Activated CD4-positive, alpha-beta T cell treated with anti-CD3 and anti-CD28 coated beads, Interleukin-2, amount 10 ng/mL, durations not matched to agents 7 days and 5 days (primary cell): ENCODE measurements at regions not wholly inside any gene's neighbourhood (a gene's known extent, or its start where the extent isn't known, plus 50 kb on each side); places are given as distances from the start of the nearest gene placed in this dataset.
"Not testable (repeated sequence)": the region's sequence is repeated elsewhere in the genome, so short reads cannot be mapped to it uniquely, and the experiment has no call there.

Source experiments
- CTCF ChIA-PET: fragments of 350-600 bp; sonication (Branson Sonifier 250); formaldehyde crosslinking; loops from one replicate; lab custom pipeline; 2021; ENCODE audit warnings: antibody characterized with exemption; lab: Charles Lee
- POLR2A ChIA-PET: fragments of 350-600 bp; sonication (Branson Sonifier 250); formaldehyde crosslinking; loops from one replicate; lab custom pipeline; 2021; ENCODE audit warnings: antibody characterized with exemption; lab: Charles Lee
- DNase-seq: peaks from one replicate; pipeline ENCODE4 v3.0.0-alpha.2; 2020
- H3K27ac Mint-ChIP-seq: one replicate; pipeline ENCODE4 v1.8.0; 2021; ENCODE audit warnings: mild to moderate bottlenecking, moderate library complexity, mixed read lengths
- H3K27me3 Mint-ChIP-seq: one replicate; pipeline ENCODE4 v1.8.0; 2021; ENCODE audit warnings: mixed read lengths
- H3K36me3 Mint-ChIP-seq: one replicate; pipeline ENCODE4 v1.8.0; 2021; ENCODE audit warnings: low read depth, mixed read lengths
- H3K4me1 Mint-ChIP-seq: one replicate; pipeline ENCODE4 v1.8.0; 2021; ENCODE audit warnings: mixed read lengths
- H3K4me3 Mint-ChIP-seq: one replicate; pipeline ENCODE4 v1.8.0; 2021; ENCODE audit warnings: mild to moderate bottlenecking, moderate library complexity, mixed read lengths
- H3K9me3 Mint-ChIP-seq: one replicate; pipeline ENCODE4 v1.8.0; 2021; ENCODE audit warnings: mixed read lengths

DNA sequence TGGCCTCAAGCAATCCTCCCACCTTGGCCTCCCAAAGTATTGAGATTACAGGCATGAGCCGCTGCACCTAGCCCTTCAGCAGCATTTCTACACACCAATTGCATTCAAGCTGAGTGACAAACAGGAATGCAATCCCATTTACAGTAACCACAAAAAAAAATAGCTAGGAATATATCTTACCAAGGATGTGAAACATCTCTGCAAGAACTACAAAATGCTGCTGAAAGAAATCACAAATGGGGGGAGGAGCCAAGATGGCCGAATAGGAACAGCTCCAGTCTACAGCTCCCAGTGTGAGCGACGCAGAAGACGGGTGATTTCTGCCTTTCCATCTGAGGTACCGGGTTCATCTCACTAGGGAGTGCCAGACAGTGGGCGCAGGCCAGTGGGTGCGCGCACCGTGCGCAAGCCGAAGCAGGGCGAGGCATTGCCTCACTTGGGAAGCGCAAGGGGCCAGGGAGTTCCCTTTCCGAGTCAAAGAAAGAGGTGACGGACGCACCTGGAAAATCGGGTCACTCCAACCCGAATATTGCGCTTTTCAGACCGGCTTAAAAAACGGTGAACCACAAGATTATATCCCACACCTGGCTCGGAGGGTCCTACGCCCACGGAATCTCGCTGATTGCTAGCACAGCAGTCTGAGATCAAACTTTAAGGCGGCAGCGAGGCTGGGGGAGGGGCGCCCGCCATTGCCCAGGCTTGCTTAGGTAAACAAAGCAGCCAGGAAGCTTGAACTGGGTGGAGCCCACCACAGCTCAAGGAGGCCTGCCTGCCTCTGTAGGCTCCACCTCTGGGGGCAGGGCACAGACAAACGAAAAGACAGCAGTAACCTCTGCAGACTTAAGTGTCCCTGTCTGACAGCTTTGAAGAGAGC lies 116.1 kb upstream of the GRB10 start:
- H3K9me3 Mint-ChIP-seq, H3K4me1 Mint-ChIP-seq, CTCF ChIA-PET, POLR2A ChIA-PET, H3K36me3 Mint-ChIP-seq, H3K4me3 Mint-ChIP-seq, DNase-seq, H3K27ac Mint-ChIP-seq: not testable (repeated sequence)
- H3K27me3 Mint-ChIP-seq: peaks cover 21% of the 10 kb centered on the region

DNA sequence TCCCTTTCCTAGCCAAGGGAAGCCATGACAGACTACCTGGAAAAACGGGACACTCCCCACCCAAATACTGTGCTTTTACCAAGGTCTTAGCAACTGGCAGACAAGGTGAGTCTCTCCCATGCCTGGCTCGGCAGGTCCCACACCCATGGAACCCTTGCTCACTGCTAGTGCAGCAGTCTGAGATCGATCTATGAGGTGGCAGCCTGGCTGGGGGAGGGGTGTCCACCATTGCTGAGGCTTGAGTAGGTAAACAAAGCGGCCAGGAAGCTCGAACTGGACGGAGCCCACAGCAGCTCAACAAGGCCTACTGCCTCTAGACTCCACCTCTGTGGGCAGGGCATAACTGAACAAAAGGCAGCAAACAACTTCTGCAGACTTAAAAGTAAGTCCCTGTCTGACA lies 104.4 kb upstream of the GRB10 start:
- H3K27ac Mint-ChIP-seq, H3K9me3 Mint-ChIP-seq, CTCF ChIA-PET, POLR2A ChIA-PET, H3K4me3 Mint-ChIP-seq, H3K4me1 Mint-ChIP-seq, DNase-seq, H3K36me3 Mint-ChIP-seq: not testable (repeated sequence)
- peaks cover 24% of the 10 kb centered on the region for H3K27me3 Mint-ChIP-seq

DNA sequence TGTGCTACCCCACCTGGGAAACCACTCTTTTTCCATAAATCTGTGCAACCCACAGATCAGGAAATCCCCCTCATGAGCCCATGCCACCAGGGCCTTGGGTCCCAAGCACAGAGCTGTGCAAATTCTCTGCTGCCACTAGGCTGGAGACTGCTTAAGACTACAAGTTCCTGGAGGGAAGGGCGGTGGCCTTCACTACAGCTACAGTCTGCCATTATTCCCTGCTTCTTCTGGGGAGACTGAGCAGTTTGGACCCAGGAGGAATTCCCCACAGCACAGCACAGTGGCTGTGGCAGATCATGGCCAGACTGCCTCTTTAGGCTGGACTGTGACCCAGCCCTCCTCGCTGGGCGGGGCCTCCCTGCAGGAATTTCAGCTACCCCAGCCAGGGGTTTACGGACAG lies 89.7 kb upstream of the GRB10 start:
- Mint-ChIP-seq H3K9me3 (no peaks in the 10 kb centered on the region), H3K27me3 (peaks cover 25% of the 10 kb centered on the region), H3K4me1 (no peaks in the 10 kb centered on the region), H3K36me3 (no peaks in the 10 kb centered on the region), H3K4me3 (no peak overlapping the region), H3K27ac (no peak overlapping the region)
- CTCF ChIA-PET: no interaction called here
- POLR2A ChIA-PET: no interaction called here
- no peak for DNase-seq

DNA sequence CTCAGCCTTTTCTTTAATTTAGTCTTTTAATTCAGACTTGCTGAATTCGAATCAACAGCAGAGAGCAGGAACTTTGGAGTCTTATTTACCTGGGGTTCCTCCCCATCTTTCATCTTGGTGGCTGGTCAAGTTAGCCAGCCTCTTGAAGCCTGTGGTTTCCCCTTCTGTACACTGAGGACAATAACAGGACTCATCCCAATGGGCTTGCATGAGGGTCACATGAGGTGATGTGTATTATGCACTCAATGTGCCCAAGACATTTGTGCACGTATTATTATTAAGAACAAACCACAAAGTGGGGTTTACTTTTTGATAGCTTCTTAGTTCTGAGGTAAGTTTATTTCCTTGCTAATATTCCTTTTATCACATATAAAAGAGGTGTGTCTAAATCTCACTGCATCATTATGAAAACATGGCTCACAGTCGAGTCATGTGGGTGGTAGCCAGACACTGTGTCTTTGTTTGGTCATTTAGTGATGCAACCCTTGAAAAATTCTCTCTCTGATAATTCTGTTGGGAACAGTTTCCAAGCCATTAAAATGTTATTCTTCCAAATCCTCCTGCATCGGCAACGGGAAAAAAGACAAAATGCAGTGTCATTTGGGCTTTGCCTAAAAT lies 86.5 kb upstream of the GRB10 start:
- POLR2A ChIA-PET: no interaction called here
- Mint-ChIP-seq H3K4me3 (no peak overlapping the region), H3K4me1 (no peaks in the 10 kb centered on the region), H3K9me3 (no peaks in the 10 kb centered on the region), H3K27ac (no peak overlapping the region), H3K27me3 (peaks cover 10% of the 10 kb centered on the region), H3K36me3 (no peaks in the 10 kb centered on the region)
- CTCF ChIA-PET: no interaction called here
- DNase-seq: no peak

DNA sequence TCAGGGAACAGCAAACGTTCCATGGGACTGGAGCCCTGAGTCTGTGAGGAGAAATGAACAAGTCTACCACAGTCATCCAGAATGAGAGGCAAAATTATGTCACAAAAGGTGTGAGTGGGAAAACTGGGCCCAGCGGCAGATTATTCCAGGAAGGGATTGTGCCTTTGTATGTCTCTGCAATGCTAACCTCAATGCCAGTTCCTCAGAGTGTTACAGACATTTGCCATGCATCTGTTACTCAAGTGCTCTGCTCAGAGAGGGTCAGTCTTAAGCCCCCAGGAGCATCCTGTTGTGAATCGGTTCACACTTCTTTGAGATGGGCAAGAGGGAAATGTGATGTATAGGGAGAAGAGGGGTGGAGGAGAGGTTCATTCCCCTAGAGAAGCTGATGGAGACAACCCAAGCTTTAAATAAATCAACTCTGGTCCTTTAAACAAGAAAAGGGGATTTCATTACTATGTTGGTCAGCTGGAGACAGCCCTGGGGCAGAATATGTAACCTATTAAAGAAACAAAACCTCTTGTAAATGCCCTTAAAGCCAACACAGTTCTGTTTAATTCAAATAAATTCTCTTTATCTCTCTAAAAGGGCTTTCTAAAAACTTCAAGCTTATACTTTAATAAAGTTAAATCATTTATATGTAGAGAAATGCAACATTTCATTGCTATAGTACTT lies 85.9 kb upstream of the GRB10 start:
- no peak overlapping the region for H3K27ac Mint-ChIP-seq

DNA sequence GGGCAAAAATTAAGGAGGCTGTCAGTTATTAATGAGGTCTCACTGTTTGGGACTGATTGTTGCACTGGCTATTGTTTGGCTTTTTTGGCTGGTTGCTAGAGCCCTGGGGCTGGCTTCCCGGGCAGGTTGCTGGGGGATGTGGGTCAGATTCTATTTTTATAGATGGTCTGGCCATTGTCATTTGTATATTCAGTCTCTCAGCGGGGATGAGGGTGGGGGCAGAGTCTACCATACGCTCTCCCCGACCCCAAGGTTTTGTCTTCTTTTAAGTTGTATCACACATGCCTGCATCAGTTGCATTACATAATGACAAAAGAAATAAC lies 84.3 kb upstream of the GRB10 start:
- no peak overlapping the region for H3K4me3 Mint-ChIP-seq
- CTCF ChIA-PET: no interaction called here
- peaks cover 2% of the 10 kb centered on the region for H3K4me1 Mint-ChIP-seq
- no peak overlapping the region for H3K27ac Mint-ChIP-seq
- no peak for DNase-seq
- no peaks in the 10 kb centered on the region for H3K27me3 Mint-ChIP-seq
- no peaks in the 10 kb centered on the region for H3K36me3 Mint-ChIP-seq
- POLR2A ChIA-PET: no interaction called here
- H3K9me3 Mint-ChIP-seq: no peaks in the 10 kb centered on the region

More for the DNA sequence above, 85.9 kb upstream of the GRB10 start:
- no peak for DNase-seq
- POLR2A ChIA-PET: no interaction called here
- Mint-ChIP-seq H3K4me1 (no peaks in the 10 kb centered on the region), H3K9me3 (no peaks in the 10 kb centered on the region), H3K27me3 (peaks cover 5% of the 10 kb centered on the region), H3K36me3 (no peaks in the 10 kb centered on the region), H3K4me3 (no peak overlapping the region)
- CTCF ChIA-PET: no interaction called here

DNA sequence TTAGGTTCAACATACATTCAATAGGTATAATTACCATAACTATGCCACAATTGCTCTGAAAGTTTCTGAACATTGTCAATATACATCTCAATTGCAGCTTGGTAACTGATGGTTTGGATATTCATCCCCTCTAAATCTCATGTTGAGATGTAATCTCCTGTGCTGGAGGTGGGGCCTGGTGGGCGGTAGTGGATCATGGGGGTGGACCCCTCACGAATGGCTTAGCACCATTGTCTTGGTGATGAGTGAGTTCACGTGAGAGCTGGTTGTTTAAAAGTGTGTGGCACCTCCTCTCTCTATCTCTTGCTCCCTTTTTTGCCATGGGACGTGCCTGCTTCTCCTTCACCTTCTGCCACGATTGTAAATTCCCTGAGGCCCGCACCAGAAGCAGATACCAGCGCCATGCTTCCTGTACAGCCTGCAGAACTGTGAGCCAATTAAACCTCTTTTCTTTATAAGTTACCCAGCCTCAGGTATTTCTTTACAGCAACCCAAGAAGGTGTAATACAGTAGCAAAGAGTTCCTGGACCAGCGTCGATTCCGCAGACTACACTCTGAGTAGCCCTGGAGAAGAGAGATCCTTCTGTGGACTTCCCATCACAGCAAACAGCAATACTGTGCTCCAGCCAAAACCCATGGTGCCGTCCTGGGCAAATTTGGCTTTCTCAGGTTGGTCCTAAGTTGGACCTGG lies 83.8 kb upstream of the GRB10 start:
- Mint-ChIP-seq H3K27ac (no peak overlapping the region), H3K4me1 (peaks cover 2% of the 10 kb centered on the region), H3K36me3 (no peaks in the 10 kb centered on the region), H3K27me3 (no peaks in the 10 kb centered on the region), H3K9me3 (no peaks in the 10 kb centered on the region), H3K4me3 (no peak overlapping the region)
- POLR2A ChIA-PET: no interaction called here
- DNase-seq: no peak
- CTCF ChIA-PET: no interaction called here

DNA sequence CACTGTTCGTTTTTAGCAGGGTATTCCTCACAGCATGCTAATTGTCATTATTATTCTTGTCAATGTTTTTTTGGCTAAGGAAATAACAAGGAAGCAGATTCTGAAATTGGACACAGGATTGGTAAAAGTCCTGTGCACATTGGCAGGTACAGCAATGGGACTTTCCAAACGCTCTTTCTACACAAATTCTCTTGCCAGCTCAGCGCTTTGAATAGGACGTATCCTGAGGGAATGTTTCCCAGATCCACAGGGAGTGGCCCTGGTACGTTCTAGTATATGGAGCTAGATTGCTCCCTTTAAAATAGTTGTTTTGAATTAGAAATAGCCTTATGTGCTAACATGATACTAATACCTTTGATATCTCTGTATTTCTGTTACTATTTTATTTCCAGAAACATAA lies 82.8 kb upstream of the GRB10 start:
- ChIA-PET POLR2A (no interaction called here), CTCF (interaction anchor here (1.1 kb wide), 1 partner anchor 9 kb away, joined by 4 read pairs; no protein-coding TSS in a partner anchor)
- no peaks in the 10 kb centered on the region for H3K9me3 Mint-ChIP-seq
- H3K27ac Mint-ChIP-seq: no peak overlapping the region
- no peak overlapping the region for H3K4me3 Mint-ChIP-seq
- no peak for DNase-seq
- no peaks in the 10 kb centered on the region for H3K36me3 Mint-ChIP-seq
- no peaks in the 10 kb centered on the region for H3K27me3 Mint-ChIP-seq
- peaks cover 2% of the 10 kb centered on the region for H3K4me1 Mint-ChIP-seq

DNA sequence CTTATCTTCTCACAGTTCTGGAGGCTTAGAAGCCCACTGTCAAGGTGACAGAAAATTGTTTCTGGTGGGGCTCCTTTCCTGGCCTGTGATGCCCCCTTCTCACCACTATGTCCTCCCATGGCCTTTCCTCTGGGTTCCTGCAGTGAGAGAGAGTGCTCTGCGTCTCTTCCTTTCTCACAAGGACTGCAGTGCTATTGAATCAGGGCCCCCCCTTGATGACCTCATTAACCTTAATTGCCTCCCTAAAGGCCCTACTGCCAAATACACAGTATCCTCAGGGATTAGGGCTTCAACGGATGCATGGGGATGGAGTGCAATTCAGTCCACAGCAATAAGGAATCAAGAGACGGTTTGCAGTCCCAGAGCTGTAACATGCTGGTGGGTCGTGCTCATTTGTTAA lies 82.0 kb upstream of the GRB10 start:
- ChIA-PET CTCF (interaction anchor here (1.1 kb wide), 1 partner anchor 10 kb away, joined by 4 read pairs; no protein-coding TSS in a partner anchor), POLR2A (no interaction called here)
- Mint-ChIP-seq H3K27me3 (no peaks in the 10 kb centered on the region), H3K36me3 (no peaks in the 10 kb centered on the region), H3K4me1 (peaks cover 2% of the 10 kb centered on the region), H3K4me3 (no peak overlapping the region), H3K9me3 (no peaks in the 10 kb centered on the region), H3K27ac (no peak overlapping the region)
- no peak for DNase-seq

DNA sequence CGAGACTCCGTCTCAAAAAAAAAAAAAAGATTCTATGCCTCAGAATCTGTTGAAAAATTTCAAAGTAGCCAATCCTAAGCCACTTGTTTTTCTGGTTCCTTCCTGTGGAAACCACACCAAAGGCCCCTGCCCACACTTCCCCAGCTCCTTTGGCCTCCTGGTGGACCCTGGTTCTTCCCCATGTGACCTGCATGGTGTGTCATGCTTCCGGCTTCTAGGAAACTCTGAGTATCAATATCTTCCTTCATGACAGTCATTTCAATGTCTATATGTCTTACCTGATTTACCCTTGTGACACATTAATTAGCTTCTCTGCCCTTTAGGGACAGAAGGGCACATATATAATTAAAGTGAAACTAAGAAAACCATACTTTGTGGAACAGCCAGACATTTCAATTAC lies 80.4 kb upstream of the GRB10 start:
- no peak overlapping the region for H3K4me3 Mint-ChIP-seq
- H3K4me1 Mint-ChIP-seq: peaks cover 2% of the 10 kb centered on the region
- H3K27me3 Mint-ChIP-seq: no peaks in the 10 kb centered on the region
- ChIA-PET CTCF (interaction anchor here (0.7 kb wide), 1 partner anchor 201 kb away, joined by 4 read pairs; no protein-coding TSS in a partner anchor), POLR2A (no interaction called here)
- DNase-seq: no peak
- H3K9me3 Mint-ChIP-seq: no peaks in the 10 kb centered on the region
- no peaks in the 10 kb centered on the region for H3K36me3 Mint-ChIP-seq
- H3K27ac Mint-ChIP-seq: no peak overlapping the region

DNA sequence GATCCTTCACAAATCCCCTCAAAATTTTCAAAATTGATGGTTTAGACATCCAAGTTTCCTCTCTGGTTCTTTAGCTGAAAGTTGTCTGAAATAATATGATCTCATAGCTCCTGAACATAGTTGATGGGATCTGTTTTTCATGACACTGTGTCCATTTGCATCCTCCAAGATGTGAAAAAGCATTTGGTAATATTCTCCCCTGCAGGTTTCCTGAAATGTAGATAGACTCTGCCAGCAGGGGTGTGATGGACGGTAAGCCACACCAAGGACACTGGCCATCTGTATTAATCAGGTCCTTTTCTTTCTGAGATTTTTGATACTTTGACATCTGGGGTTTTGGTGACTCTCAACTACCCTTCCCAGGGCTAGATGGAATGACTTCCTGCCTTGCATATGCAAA lies 79.6 kb upstream of the GRB10 start:
- Mint-ChIP-seq H3K36me3 (no peaks in the 10 kb centered on the region), H3K27ac (no peak overlapping the region), H3K9me3 (no peaks in the 10 kb centered on the region), H3K4me3 (no peak overlapping the region), H3K4me1 (peaks cover 2% of the 10 kb centered on the region), H3K27me3 (no peaks in the 10 kb centered on the region)
- no peak for DNase-seq
- ChIA-PET CTCF (interaction anchor here (0.7 kb wide), 1 partner anchor 9 kb away, joined by 3 read pairs; no protein-coding TSS in a partner anchor), POLR2A (no interaction called here)

DNA sequence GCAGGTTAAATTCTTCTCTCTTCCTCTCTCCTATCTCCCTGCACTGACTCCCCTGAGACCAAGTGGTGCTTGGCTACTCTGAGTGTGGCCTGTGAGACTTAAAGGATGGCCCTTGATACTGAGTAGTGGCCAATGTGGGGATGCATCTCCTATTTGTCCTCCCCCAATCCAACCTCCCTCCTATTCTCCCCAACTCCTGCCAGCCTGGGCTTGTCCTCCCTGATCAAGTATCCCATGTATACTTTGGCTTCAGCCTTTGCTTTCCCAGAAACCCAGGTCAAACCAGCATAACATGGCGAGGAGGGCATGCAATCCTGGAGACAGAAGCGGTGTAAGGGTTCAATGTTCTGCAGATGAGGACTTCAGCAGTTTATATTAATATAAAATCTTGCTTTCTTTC lies 77.9 kb upstream of the GRB10 start:
- no peaks in the 10 kb centered on the region for H3K27me3 Mint-ChIP-seq
- ChIA-PET CTCF (no interaction called here), POLR2A (no interaction called here)
- DNase-seq: no peak
- H3K36me3 Mint-ChIP-seq: no peaks in the 10 kb centered on the region
- no peak overlapping the region for H3K4me3 Mint-ChIP-seq
- H3K27ac Mint-ChIP-seq: no peak overlapping the region
- peaks cover 2% of the 10 kb centered on the region for H3K4me1 Mint-ChIP-seq
- H3K9me3 Mint-ChIP-seq: no peaks in the 10 kb centered on the region

DNA sequence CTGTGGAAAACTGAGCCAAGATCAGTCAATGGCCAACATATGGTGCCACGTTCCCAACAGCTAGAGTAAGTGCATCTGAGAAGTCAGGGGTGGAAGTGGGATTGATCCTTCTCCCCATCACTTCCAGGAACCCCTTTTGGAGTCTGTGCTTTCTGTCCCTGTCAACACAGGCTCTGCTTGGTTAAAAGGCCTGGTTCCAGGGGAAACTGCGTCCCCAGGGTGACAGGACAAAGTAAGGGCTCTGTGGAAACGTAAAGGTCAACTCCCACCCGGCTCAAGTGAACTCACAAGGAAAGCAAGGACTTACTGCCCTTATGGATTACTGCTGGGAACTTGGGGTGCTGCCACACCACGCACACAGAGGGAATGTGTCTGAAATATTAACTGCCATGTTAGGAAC lies 77.5 kb upstream of the GRB10 start:
- H3K4me3 Mint-ChIP-seq: no peak overlapping the region
- no peaks in the 10 kb centered on the region for H3K36me3 Mint-ChIP-seq
- ChIA-PET POLR2A (no interaction called here), CTCF (no interaction called here)
- H3K27me3 Mint-ChIP-seq: no peaks in the 10 kb centered on the region
- H3K4me1 Mint-ChIP-seq: peaks cover 2% of the 10 kb centered on the region
- no peaks in the 10 kb centered on the region for H3K9me3 Mint-ChIP-seq
- DNase-seq: no peak
- no peak overlapping the region for H3K27ac Mint-ChIP-seq
